Activated CD8-positive, alpha-beta memory T cell treated with anti-CD3 and anti-CD28 coated beads, Interleukin-2, amount 10 ng/mL, durations not matched to agents 7 days and 5 days (primary cell): ENCODE measurements at regions not wholly inside any gene's neighbourhood (a gene's known extent, or its start where the extent isn't known, plus 50 kb on each side); places are given as distances from the start of the nearest gene placed in this dataset.

Source experiments
- ATAC-seq: fragments of 150-1000 bp; cut with Tn5 transposase; one replicate; pipeline ENCODE4 v1.10.0; 2021; ENCODE audit warnings: moderate library complexity
- CTCF ChIA-PET: fragments of 350-600 bp; sonication (Branson Sonifier 250); formaldehyde crosslinking; loops from one replicate; lab custom pipeline; 2021; ENCODE audit warnings: antibody characterized with exemption; lab: Charles Lee
- DNase-seq: peaks from one replicate; pipeline ENCODE4 v3.0.0-alpha.2; 2020
- H3K27ac Mint-ChIP-seq: one replicate; pipeline ENCODE4 v1.8.0; 2021; ENCODE audit warnings: mild to moderate bottlenecking, mixed read lengths
- H3K27me3 Mint-ChIP-seq: one replicate; pipeline ENCODE4 v1.8.0; 2021; ENCODE audit warnings: mixed read lengths
- H3K36me3 Mint-ChIP-seq: one replicate; pipeline ENCODE4 v1.8.0; 2021; ENCODE audit warnings: mild to moderate bottlenecking, mixed read lengths
- H3K4me1 Mint-ChIP-seq: one replicate; pipeline ENCODE4 v1.8.0; 2021; ENCODE audit warnings: mixed read lengths
- H3K4me3 Mint-ChIP-seq: one replicate; pipeline ENCODE4 v1.8.0; 2021; ENCODE audit warnings: mild to moderate bottlenecking, moderate library complexity, mixed read lengths
- H3K9me3 Mint-ChIP-seq: one replicate; pipeline ENCODE4 v1.8.0; 2022; ENCODE audit warnings: low read depth, mixed read lengths

DNA sequence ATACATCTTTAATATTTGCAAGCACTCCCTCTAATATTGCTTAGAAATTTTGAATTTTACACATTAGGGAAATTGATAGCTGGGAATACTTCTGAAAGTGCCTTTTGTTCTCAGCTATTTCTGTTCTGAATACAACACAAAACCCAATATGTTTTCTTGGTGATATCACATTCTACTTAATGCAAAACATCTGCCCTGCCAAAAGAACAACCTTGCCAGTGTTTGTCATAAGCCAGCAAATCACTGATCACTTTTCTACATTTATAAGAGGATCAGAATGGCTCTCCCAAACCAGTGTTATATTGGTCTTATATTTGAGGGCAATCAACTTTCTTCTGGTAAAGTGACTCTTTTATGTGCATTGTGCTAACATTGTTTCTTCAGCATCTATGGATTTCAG, 126.8 kb upstream of the APOOL start:
- Mint-ChIP-seq H3K27me3 (no peaks in the 10 kb centered on the region), H3K27ac (no peak overlapping the region), H3K9me3 (no peaks in the 10 kb centered on the region), H3K4me3 (no peak overlapping the region), H3K36me3 (no peaks in the 10 kb centered on the region), H3K4me1 (no peaks in the 10 kb centered on the region)
- DNase-seq (no peak), ATAC-seq (no peak)
- CTCF ChIA-PET, result no interaction called here

DNA sequence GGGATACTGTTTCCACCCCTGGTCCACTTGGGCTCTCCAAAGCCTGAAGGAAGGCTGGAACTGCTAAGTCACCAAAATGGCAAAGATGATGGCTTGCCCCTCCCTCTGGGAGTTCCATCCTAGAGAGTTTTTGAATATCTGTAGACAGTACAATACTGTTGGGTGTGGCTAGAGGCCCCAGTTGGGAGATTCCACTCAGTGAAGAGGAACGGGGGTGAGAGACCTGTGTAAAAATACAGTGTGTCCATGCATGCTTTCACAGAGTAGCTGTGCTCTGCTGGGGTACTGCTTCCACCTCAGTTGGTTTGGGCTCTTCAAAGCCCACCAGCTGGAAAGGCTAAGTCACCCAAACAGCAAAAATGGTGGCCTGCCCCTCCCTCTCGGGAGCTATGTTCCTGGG, 109.8 kb upstream of the APOOL start:
- no peaks in the 10 kb centered on the region for H3K36me3 Mint-ChIP-seq
- H3K4me1 Mint-ChIP-seq, result no peaks in the 10 kb centered on the region
- H3K9me3 Mint-ChIP-seq, result no peaks in the 10 kb centered on the region
- DNase-seq (no peak), ATAC-seq (no peak)
- CTCF ChIA-PET, result no interaction called here
- H3K27me3 Mint-ChIP-seq, result no peaks in the 10 kb centered on the region
- H3K27ac Mint-ChIP-seq, result no peak overlapping the region
- no peak overlapping the region for H3K4me3 Mint-ChIP-seq

GRCh38 chrX:84907324-84907968, 96.2 kb upstream of the APOOL start:
- no peaks in the 10 kb centered on the region for H3K36me3 Mint-ChIP-seq
- no peaks in the 10 kb centered on the region for H3K4me1 Mint-ChIP-seq
- CTCF ChIA-PET, result no interaction called here
- ATAC-seq (no peak), DNase-seq (no peak)
- no peak overlapping the region for H3K27ac Mint-ChIP-seq
- no peaks in the 10 kb centered on the region for H3K9me3 Mint-ChIP-seq
- H3K27me3 Mint-ChIP-seq, result no peaks in the 10 kb centered on the region
- H3K4me3 Mint-ChIP-seq, result no peak overlapping the region

DNA sequence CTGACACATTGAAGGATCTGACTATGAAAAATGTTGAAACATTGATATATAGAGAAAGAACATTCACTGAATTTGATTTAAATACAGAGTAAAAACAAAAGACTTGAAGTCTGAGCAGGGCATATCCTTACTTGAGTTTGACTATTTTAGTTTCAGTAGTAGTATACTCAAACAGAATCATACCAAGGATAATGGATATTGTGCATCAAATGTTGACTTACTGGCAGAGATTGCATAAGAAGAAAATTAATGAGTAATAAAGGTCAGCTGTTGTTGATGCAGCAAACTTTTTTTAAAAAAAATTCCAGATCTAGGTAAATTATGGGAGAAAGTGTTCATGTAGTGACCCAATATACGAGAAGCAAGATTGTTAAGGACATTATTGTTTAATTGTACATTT, 94.5 kb upstream of the APOOL start:
- H3K27me3 Mint-ChIP-seq, result no peaks in the 10 kb centered on the region
- H3K4me1 Mint-ChIP-seq, result no peaks in the 10 kb centered on the region
- CTCF ChIA-PET, result no interaction called here
- no peak overlapping the region for H3K27ac Mint-ChIP-seq
- ATAC-seq, result no peak
- H3K9me3 Mint-ChIP-seq, result no peaks in the 10 kb centered on the region
- no peaks in the 10 kb centered on the region for H3K36me3 Mint-ChIP-seq
- no peak overlapping the region for H3K4me3 Mint-ChIP-seq
- no peak for DNase-seq

- no peak overlapping the region for H3K27ac Mint-ChIP-seq
- H3K36me3 Mint-ChIP-seq, result no peaks in the 10 kb centered on the region
- H3K27me3 Mint-ChIP-seq, result no peaks in the 10 kb centered on the region
- H3K4me3 Mint-ChIP-seq, result no peak overlapping the region
- no peaks in the 10 kb centered on the region for H3K4me1 Mint-ChIP-seq
- no peaks in the 10 kb centered on the region for H3K9me3 Mint-ChIP-seq
- no peak for DNase-seq
- CTCF ChIA-PET, result no interaction called here
- ATAC-seq, result no peak
Observed at GRCh38 chrX:84924624-84925023, 79.1 kb upstream of the APOOL start.

DNA sequence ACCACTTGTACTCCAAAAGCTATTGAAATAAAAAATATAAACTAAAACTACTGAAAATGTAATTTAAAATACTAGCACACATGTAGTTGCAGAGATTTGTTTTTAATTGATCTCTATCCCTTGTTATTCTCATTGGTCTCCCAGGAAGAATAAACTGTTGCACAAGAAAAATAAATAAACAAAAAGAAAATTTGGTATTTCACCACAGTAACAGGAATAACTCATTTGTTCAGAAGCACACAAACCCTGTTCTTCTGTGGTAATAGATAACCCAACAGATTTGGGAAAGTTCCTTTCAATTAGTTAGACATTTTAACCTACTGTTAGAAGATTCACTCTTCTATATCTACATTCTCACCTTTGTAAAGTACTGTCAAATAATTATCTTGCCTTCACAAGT, 70.9 kb upstream of the APOOL start:
- CTCF ChIA-PET, result no interaction called here
- Mint-ChIP-seq H3K4me3 (no peak overlapping the region), H3K9me3 (no peaks in the 10 kb centered on the region), H3K27me3 (no peaks in the 10 kb centered on the region), H3K36me3 (no peaks in the 10 kb centered on the region), H3K27ac (no peak overlapping the region), H3K4me1 (no peaks in the 10 kb centered on the region)
- no peak for DNase-seq
- ATAC-seq, result no peak

DNA sequence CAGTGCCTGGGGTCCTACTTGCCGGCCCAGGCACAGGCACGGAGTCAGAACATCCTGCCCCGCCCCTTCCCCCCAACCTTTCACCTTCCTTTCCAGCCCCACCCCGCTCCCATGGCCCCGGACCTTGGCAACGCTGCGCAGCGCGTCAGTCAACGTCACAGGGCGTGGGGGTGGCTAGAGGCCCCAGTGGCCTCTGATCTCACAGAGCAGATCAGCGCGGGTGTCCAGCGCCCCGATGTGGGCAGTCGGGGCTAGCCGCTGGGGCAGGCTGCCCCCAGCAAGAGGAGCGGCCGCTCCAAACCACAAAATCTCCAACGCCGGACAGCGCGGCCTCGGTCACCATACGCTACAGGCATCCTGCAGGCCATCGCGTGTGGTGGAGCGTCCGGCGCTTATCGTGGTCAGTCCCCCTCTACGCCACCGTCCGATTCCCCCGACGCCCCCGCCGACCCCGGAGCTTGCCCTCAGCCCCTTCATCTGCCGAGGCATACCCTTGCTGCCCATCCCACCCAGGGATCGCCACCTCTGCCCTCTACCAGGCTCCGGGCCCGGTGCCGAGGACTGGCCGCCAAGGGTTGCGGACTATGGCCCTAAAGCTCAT, 69.6 kb upstream of the APOOL start:
- no peak for DNase-seq
- H3K4me1 Mint-ChIP-seq, result no peaks in the 10 kb centered on the region
- no peak for ATAC-seq
- CTCF ChIA-PET, result no interaction called here
- no peaks in the 10 kb centered on the region for H3K9me3 Mint-ChIP-seq
- H3K36me3 Mint-ChIP-seq, result no peaks in the 10 kb centered on the region
- H3K27ac Mint-ChIP-seq, result no peak overlapping the region
- no peak overlapping the region for H3K4me3 Mint-ChIP-seq
- H3K27me3 Mint-ChIP-seq, result no peaks in the 10 kb centered on the region
